ENCODE measurements at regions not wholly inside any gene's neighbourhood (a gene's known extent, or its start where the extent isn't known, plus 50 kb on each side); places are given as distances from the start of the nearest gene placed in this dataset.
A peak's percentile ranks its signal among the peaks of the same experiment; 100 is the strongest.

DNA sequence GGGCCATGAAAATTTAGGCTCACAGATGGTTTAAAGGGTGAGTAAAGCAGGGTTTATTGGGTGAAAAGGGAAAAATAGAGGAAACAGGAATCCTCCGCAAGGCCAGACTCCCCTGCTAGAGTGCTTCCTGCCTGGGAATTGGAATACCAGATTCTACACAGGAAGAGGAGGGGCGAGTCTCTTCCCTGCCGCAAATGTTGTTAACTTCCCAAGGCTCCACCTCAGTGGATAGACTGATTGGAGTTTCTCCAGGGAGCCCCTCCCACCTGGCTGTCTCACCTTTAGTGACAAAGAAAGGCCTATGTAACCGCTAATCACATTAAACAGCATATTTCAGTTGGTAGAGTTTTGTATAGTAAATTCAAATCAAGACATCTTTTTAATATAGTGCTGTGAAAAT is 1450.1 kb downstream of the KCNT2 start (continued):
- TF ChIP-seq EGR1 (IDR thresholded peaks at IDR 0.05; ENCODE audit: low read depth) = no peak
- TF ChIP-seq YY1 (IDR thresholded peaks at IDR 0.05; ENCODE audit: extremely low read depth, insufficient replicate concordance, low read depth, low read length) = no peak
- no peak for TF ChIP-seq SRF (IDR thresholded peaks at IDR 0.05; ENCODE audit: low read depth)

DNA sequence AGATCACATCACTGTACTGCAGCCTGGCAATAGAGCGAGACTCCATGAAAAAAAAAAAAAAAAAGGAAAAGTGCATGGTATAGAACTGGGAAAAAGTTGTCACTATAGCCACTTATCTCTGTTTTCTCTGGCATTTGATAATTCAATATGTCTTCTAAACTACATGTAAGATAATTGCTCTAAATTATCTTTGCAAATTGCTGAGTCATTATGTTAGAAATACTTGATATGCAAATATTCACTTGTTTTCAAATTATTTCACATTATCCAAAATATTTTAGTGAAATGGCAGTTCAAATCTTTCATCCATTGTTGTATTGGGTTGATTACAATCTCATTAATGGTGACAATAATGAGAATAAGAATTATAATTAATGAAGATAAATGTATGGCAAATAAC is 1455.1 kb downstream of the KCNT2 start:
- Histone ChIP-seq H2AFZ (ENCODE audit: low read depth, low read length, poor library complexity, severe bottlenecking) (peak overlapping the region; percentile 61), H3K9ac (ENCODE audit: low read length) (no peak overlapping the region), H3K79me2 (ENCODE audit: insufficient read depth, low read length) (no peaks in the 10 kb centered on the region), H3K27me3 (ENCODE audit: insufficient read depth, low read length) (no peaks in the 10 kb centered on the region), H3K4me3 (replicated peaks in 1 of 2; ENCODE audit: low read depth in 1 of 2, low read length in 2 of 2) (no peak overlapping the region), H4K20me1 (ENCODE audit: insufficient read depth) (no peaks in the 10 kb centered on the region), H3K4me2 (ENCODE audit: low read length) (no peak overlapping the region), H3K9me2 (ENCODE audit: insufficient read depth) (no peaks in the 10 kb centered on the region), H3K36me3 (ENCODE audit: control insufficient read depth in 1 of 2, insufficient read depth in 2 of 2, low read length in 2 of 2) (no peaks in the 10 kb centered on the region), H3K27ac (ENCODE audit: low read depth, low read length) (no peak overlapping the region), H3K9me3 (ENCODE audit: control insufficient read depth in 1 of 2, insufficient read depth in 1 of 2, low read depth in 1 of 2, low read length in 2 of 2) (no peaks in the 10 kb centered on the region), H3K4me1 (ENCODE audit: control insufficient read depth in 1 of 2, insufficient read depth in 2 of 2, low read length in 2 of 2) (no peaks in the 10 kb centered on the region)
- intact Hi-C loops (cut with micrococcal nuclease) = no loop called here
- no peak for ATAC-seq
- RAD21 ChIA-PET (ENCODE audit: low non-redundant PET in 1 of 2, low total read pairs in 2 of 2, uncharacterized antibody in 2 of 2, unreplicated experiment in 2 of 2) = no interaction called here
- CTCF ChIA-PET = no interaction called here
- BruUV-seq (replicated peaks) = no TSS peak
- POLR2A ChIA-PET = no interaction called here
- no peak for DNase-seq (ENCODE audit: low read depth, low spot score)
- TF ChIP-seq POLR2AphosphoS5 (IDR thresholded peaks at IDR 0.05; ENCODE audit: low read depth, low read length) = no peak
- TF ChIP-seq SP1 (IDR thresholded peaks at IDR 0.05; ENCODE audit: low read depth) = no peak
- TF ChIP-seq YY1 (IDR thresholded peaks at IDR 0.05; ENCODE audit: extremely low read depth, insufficient replicate concordance, low read depth, low read length) = no peak
- no peak for TF ChIP-seq POLR2A (IDR thresholded peaks at IDR 0.05; ENCODE audit: borderline replicate concordance, extremely low read depth, insufficient read depth, insufficient read length)

DNA sequence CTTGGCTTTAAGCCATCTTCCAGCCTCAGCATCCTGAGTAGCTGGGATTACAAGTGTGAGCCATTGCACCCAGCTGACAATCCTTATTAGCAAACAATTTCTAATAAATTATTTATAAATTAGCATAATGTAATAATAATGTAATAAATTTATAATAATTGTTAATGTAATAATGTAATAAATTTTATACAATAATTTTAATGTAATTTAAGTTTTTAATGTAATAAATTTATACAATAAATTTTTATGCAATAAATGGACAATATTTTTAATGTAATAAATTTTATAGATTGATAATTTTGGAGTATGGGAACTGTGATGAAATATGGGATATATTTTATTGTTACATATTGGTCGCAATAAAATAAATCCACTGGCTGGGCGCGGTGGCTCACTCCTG is 1457.5 kb downstream of the KCNT2 start:
- ATAC-seq = no peak
- H3K27me3 ChIP-seq (ENCODE audit: insufficient read depth, low read length) = no peaks in the 10 kb centered on the region
- intact Hi-C loops (cut with micrococcal nuclease) = no loop called here
- no peak for DNase-seq (ENCODE audit: low read depth, low spot score)
- no peaks in the 10 kb centered on the region for H4K20me1 ChIP-seq (ENCODE audit: insufficient read depth)
- RAD21 ChIA-PET (ENCODE audit: low non-redundant PET in 1 of 2, low total read pairs in 2 of 2, uncharacterized antibody in 2 of 2, unreplicated experiment in 2 of 2) = no interaction called here
- BruUV-seq (replicated peaks) = no TSS peak
- POLR2A ChIA-PET = no interaction called here
- no peak overlapping the region for H3K4me3 ChIP-seq (replicated peaks in 1 of 2; ENCODE audit: low read depth in 1 of 2, low read length in 2 of 2)
- TF ChIP-seq POLR2AphosphoS5 (IDR thresholded peaks at IDR 0.05; ENCODE audit: low read depth, low read length) = no peak
- TF ChIP-seq CBX3 (IDR thresholded peaks at IDR 0.05; ENCODE audit: low read depth) = no peak
- no peak for TF ChIP-seq ELF1 (IDR thresholded peaks at IDR 0.05; ENCODE audit: borderline replicate concordance, low read depth)
- TF ChIP-seq, protein P1, sequence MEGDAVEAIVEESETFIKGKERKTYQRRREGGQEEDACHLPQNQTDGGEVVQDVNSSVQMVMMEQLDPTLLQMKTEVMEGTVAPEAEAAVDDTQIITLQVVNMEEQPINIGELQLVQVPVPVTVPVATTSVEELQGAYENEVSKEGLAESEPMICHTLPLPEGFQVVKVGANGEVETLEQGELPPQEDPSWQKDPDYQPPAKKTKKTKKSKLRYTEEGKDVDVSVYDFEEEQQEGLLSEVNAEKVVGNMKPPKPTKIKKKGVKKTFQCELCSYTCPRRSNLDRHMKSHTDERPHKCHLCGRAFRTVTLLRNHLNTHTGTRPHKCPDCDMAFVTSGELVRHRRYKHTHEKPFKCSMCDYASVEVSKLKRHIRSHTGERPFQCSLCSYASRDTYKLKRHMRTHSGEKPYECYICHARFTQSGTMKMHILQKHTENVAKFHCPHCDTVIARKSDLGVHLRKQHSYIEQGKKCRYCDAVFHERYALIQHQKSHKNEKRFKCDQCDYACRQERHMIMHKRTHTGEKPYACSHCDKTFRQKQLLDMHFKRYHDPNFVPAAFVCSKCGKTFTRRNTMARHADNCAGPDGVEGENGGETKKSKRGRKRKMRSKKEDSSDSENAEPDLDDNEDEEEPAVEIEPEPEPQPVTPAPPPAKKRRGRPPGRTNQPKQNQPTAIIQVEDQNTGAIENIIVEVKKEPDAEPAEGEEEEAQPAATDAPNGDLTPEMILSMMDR (IDR thresholded peaks at IDR 0.05 in 2 of 3, conservative IDR thresholded peaks at IDR 0.05 in 1 of 3; ENCODE audit: borderline replicate concordance in 1 of 3, insufficient read depth in 1 of 3, low read depth in 2 of 3, low read length in 2 of 3) = no peak
- TF ChIP-seq EZH2 (IDR thresholded peaks at IDR 0.05) = no peak
- TF ChIP-seq EZH2phosphoT487 (IDR thresholded peaks at IDR 0.05; ENCODE audit: borderline replicate concordance) = no peak
- TF ChIP-seq SP1 (IDR thresholded peaks at IDR 0.05; ENCODE audit: low read depth) = no peak
- no peak for TF ChIP-seq RAD21 (IDR thresholded peaks at IDR 0.05; ENCODE audit: low read depth)
- TF ChIP-seq FOSL1 (IDR thresholded peaks at IDR 0.05; ENCODE audit: low read depth) = no peak
- TF ChIP-seq YY1 (IDR thresholded peaks at IDR 0.05; ENCODE audit: extremely low read depth, insufficient replicate concordance, low read depth, low read length) = no peak
- no peak overlapping the region for H3K4me2 ChIP-seq (ENCODE audit: low read length)
- no peak overlapping the region for H3K27ac ChIP-seq (ENCODE audit: low read depth, low read length)
- H3K4me1 ChIP-seq (ENCODE audit: control insufficient read depth in 1 of 2, insufficient read depth in 2 of 2, low read length in 2 of 2) = no peaks in the 10 kb centered on the region
- no peaks in the 10 kb centered on the region for H3K9me2 ChIP-seq (ENCODE audit: insufficient read depth)
- no peaks in the 10 kb centered on the region for H3K79me2 ChIP-seq (ENCODE audit: insufficient read depth, low read length)
- H3K9me3 ChIP-seq (ENCODE audit: control insufficient read depth in 1 of 2, insufficient read depth in 1 of 2, low read depth in 1 of 2, low read length in 2 of 2) = no peaks in the 10 kb centered on the region
- no peak overlapping the region for H3K9ac ChIP-seq (ENCODE audit: low read length)
- no peak overlapping the region for H2AFZ ChIP-seq (ENCODE audit: low read depth, low read length, poor library complexity, severe bottlenecking)
- no peaks in the 10 kb centered on the region for H3K36me3 ChIP-seq (ENCODE audit: control insufficient read depth in 1 of 2, insufficient read depth in 2 of 2, low read length in 2 of 2)
- CTCF ChIA-PET = no interaction called here

All from HCT116 (cell line).